ENCODE measurements at regions not wholly inside any gene's neighbourhood (a gene's known extent, or its start where the extent isn't known, plus 50 kb on each side); places are given as distances from the start of the nearest gene placed in this dataset.

GRCh38 chr13:55160867-55161266 is 1979.9 kb upstream of the PRR20A start:
- TF ChIP-seq CTBP1 (IDR thresholded peaks at IDR 0.05; ENCODE audit: borderline replicate concordance) = no peak
- no peak for TF ChIP-seq NFRKB (IDR thresholded peaks at IDR 0.05)
